ENCODE measurements at regions not wholly inside any gene's neighbourhood (a gene's known extent, or its start where the extent isn't known, plus 50 kb on each side); places are given as distances from the start of the nearest gene placed in this dataset.

- no peak for DNase-seq (ENCODE audit: low read depth in 1 of 2, low spot score in 1 of 2)
Observed at GRCh38 chr21:43348801-43349261, 78.1 kb downstream of the SIK1 start.

- no peak for DNase-seq (ENCODE audit: low read depth in 1 of 2, low spot score in 1 of 2)
Observed at GRCh38 chr21:43348170-43348766, 78.7 kb downstream of the SIK1 start.

DNA sequence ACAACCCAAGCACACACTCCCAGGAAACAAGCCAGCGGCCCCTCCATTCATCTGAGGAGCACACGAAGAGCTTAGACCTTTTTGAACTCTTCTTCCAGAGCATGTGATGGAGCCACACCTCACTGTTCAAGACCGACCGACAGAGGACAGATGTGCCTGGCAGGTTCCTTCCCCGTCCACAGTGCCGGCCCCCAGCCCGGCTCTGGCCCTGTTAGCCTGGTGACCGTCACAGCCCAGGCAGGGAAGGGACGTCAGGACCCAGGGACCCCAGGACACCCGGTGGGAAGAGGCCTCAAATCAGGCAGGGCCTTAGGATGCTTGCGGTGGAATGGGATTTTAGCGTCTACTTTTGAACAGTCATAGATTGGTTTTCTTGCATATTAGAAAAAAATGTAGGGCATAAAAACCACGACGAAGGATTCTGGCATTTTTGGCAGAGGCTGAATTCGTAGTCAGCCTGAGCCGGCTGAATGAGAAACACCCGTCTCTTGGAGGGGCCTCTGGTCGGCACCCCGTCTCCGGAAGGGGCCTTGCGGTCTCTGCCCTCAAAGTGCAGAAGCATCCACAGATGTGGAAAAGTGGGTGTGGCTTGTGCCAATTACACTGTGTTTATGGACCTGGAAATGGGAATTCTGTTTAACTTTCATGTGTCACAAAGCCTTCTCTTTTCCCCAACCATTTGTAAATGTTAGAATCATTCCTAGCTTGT, 79.3 kb downstream of the SIK1 start:
- no peak for DNase-seq (ENCODE audit: low read depth in 1 of 2, low spot score in 1 of 2)

DNA sequence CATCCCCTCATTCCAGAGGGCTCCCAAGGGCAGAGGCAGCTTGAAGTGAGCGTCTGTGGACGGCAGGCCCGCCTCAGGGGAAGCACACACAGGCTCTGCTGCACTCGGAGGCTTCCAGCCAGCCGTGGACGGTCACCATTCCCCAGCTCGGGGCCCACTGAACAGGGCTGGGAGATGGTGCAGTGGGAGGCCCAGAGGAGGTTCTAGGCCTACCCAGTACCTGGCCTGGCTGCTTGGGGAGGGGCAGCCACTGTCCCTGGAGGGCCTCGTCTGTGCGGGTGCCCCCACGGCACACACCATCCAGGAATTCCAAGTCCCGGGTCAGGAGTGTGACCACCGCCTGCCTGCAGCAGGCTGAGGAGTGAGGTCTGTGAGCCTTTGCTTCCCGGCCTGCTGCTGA, 80.4 kb downstream of the SIK1 start:
- DNase-seq (ENCODE audit: low read depth in 1 of 2, low spot score in 1 of 2): no peak

DNA sequence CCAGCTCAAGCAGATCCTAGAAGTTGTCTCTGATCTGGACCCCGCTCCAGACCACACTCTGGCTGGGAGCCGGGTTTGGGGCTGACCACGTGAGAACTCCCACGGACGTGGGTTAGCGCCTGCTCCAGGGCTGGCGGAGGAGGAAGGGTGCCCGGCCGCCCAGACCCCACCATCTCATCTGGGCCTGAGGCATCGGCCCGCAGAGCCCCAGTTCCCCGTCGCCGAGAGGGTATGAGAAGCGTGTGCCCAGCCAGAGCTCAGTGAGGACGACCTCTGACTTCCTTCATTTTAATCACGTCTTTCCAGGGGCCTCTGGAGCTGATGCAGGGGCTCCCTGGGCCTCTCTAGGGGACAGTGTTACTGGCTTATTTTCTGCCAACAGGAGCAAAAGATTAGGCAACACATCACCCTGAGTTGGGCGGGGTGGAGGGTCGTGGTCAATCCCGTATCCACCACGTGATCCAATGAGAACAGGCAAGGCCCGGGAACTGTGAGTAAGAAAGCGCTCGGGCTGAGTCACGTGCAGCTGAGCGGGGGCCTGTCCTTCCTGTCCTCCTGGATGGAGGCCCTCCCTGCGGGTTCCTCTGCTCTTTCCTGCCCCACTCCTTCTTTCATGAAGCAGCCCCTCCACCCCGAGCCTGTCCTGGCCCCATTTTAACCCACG, 81.1 kb downstream of the SIK1 start:
- DNase-seq (ENCODE audit: low read depth in 1 of 2, low spot score in 1 of 2): no peak

DNA sequence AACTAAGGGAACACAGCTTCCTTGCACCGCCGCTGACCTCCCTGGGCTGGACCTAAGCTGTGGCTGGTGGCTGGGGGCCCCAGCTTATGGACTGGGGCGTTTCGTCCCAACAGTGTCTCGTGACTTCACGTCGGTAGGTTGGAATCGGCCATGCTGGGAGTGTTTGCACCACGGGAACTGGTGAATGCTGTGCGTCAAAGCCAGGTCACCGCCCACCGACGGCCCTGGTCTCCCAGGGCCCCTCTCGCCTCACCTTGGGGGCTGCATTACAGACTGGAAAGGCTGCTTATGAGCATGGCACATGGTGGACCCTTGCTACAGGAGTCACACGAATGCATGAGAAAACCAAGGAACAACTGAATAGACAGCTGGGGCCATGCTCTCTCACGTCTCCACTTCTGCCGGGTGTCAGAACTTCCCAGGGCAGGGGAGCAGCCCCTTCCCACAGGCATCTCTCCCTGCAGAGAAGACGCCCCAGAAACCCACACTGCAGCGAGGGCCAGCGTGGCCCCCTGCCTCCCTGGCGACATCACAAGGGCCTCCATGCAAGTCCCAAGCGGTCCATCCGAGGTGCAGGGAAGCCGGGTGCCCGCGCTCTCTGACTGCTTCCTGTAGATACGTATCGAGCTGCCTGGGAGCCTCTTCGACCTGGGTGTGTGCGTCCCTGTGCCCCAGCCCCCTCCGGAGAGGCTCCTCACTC, 81.7 kb downstream of the SIK1 start:
- DNase-seq (ENCODE audit: low read depth in 1 of 2, low spot score in 1 of 2): no peak

DNA sequence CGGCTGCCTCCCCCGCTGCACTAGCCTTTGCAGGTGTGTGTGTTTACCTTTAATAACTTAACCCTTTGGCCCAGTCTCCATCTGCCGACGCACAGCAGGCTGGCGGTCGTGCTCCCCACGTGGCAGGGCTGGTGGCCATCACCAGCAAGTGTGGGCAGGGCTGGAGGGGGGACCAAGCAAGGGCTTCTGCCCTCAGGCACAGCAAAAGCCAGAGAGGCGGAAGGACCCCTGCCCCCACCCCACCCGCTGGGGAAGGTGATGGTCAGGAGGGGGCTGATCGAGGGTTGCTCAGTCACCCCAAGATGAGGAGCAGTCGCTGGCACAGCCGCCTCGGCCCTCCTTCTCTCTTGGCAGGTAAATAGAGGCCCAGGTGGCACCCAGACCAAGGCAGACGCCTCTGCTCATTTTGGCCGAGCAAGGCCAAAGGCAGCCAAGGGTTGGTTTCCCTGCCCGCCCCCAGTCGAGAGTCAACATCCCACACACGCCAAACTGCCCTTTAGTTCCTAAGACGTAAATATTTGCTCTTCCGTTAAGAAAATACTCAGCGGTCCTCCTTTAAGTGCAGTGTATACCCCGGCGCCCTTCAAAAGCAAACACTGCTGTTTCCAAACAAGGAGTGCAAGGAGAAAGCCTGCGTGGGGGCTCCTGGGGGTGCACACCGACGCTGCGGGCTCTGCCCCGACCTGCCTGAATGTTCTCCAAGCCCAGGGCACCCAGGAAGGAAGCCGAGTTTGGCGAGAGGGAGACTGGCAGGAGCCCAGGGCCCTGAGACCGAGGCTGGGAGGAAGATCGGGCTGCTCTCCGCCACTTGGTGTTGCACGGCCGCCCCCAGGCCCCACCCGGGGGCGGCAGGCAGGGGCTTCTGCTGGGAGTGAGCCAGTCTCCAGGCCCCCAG, 82.7 kb downstream of the SIK1 start:
- no peak for DNase-seq (ENCODE audit: low read depth in 1 of 2, low spot score in 1 of 2)

- no peak for DNase-seq (ENCODE audit: low read depth in 1 of 2, low spot score in 1 of 2)
Observed at GRCh38 chr21:43343095-43343991, 83.6 kb downstream of the SIK1 start.

DNA sequence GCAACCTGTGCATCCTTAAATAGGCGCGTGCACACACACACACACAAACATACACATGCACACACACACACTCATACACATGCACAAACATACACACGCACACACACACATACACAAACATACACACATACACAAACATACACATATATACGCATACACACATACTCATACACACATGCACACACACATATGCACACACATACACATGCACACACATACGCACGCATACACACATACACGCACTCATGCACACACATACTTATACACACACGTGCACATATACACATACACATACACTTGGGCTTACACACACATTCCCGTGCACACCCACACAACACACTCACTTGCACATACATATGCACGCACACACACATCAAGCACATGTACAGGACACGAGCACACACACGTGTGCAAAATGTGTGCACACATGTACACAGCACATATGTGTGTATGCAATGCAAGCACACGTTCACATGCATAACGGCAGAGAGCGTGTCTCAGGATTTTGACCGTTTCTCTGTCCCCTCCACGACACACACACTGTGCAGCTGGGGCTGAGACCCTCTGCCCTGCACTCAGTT, 84.5 kb downstream of the SIK1 start:
- DNase-seq (ENCODE audit: low read depth in 1 of 2, low spot score in 1 of 2): no peak

DNA sequence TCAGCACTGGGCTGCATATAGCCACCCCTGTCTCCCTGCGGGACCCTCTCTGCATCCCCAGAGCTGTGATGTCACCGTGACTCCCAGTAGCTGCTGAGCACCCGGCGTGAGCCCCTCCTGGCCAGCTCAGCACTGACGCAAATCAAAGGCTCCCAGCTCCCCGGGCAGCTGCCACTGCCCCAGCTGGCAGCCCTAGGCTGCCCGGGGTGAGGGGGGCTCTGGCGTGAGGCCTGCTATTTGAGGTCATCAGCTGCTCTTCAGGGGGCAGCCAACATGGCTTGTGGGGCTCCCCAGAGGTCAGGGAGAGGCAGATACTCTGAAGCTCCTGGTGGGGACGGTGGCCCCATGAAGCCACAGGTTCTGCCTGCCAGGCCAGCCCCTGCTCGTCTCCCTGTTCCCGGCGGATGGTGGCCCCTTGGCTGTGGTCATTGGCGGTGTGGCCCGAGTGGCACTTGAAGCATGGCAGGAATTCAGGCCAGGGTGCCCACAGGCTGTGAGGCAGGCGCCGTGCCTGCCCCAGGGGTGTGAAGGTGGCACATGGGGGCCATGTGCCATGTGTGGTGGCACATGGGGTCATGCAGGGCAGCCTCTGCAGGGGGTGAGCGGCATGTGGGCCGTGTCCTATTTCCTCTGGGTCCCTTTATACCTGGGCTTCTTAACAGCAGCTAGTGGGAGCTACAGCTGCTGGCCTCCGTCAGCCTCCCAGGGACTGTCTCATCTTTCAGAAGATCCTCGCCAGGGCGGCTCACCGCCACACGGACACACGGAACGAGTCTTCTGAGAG, 85.4 kb downstream of the SIK1 start:
- DNase-seq (ENCODE audit: low read depth in 1 of 2, low spot score in 1 of 2): no peak

- DNase-seq (ENCODE audit: low read depth in 1 of 2, low spot score in 1 of 2): no peak
Observed at GRCh38 chr21:43340491-43341377, 86.2 kb downstream of the SIK1 start.

DNA sequence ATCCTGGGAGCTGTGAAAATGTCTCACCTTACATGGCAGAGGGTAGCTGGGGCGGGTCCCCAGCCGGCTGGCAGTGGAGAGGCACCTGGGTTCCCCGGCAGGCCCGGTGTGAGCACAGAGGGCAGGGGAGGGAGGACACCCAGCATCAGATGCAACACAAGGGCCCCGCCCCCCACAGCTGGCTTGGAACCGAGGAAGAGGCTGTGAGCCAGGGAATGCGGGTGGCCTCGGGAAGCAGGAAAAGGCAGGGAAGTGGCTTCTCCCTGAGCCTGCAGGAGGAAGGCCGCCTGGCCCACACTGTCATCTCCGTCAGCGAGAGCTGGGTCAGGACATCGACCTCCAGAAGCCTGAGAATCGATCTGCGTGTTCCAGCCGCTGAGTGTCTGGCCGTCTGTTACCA, 87.3 kb downstream of the SIK1 start:
- no peak for DNase-seq (ENCODE audit: low read depth in 1 of 2, low spot score in 1 of 2)

GRCh38 chr21:43338951-43339350, 88.0 kb downstream of the SIK1 start:
- no peak for DNase-seq (ENCODE audit: low read depth in 1 of 2, low spot score in 1 of 2)

- DNase-seq (ENCODE audit: low read depth in 1 of 2, low spot score in 1 of 2): no peak
Observed at GRCh38 chr21:43337901-43338655, 88.9 kb downstream of the SIK1 start.

- no peak for DNase-seq (ENCODE audit: low read depth in 1 of 2, low spot score in 1 of 2)
Observed at GRCh38 chr21:43335119-43335518, 91.8 kb downstream of the SIK1 start.

DNA sequence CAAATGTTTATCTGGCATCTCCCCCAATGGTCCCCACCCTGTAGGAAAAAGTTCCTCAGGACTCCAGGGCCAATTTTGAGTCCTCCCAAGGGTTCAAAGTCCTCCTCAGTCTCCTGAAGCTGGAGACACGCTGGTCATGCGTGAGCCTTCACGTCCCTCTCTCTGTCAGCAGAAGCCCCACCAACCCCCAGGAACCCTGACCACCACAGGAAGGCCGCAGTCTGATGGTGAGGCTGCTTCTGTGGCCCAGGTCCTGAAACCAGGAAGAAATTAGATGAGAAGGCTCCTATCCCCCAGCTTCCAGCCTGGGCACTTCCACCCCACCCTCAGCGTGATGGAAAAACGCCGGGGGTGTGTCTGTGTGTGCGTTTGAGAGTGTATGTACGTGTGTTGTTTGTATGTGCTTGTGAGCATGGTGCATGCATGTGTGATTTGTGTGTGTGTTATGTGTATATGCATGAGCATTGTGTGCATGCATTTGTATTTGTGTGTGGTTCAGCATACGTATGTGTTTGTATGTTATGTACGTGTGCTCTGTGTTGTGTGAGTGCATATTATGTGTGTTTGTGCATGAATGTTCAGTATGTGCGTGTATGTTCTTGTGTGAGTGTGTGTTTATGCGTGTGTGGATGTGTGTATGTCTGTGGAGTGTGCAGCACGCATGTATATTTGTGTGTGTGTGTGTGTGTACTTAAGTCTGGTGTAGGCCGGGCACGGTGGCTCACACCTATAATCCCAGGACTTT, 92.5 kb downstream of the SIK1 start:
- no peak for DNase-seq (ENCODE audit: low read depth in 1 of 2, low spot score in 1 of 2)
